ENCODE measurements at regions not wholly inside any gene's neighbourhood (a gene's known extent, or its start where the extent isn't known, plus 50 kb on each side); places are given as distances from the start of the nearest gene placed in this dataset.
A peak's percentile ranks its signal among the peaks of the same experiment; 100 is the strongest.

GRCh38 chr3:106728315-106729098 lies 648.7 kb upstream of the CCDC54 start:
- no peak for DNase-seq

GRCh38 chr3:106729481-106729880 lies 647.8 kb upstream of the CCDC54 start:
- no peak for DNase-seq

- DNase-seq = no peak
These were observed 646.0 kb upstream of the CCDC54 start for GRCh38 chr3:106731230-106731629.

GRCh38 chr3:106734712-106735111 lies 642.5 kb upstream of the CCDC54 start:
- DNase-seq = no peak

GRCh38 chr3:106737265-106737664 lies 640.0 kb upstream of the CCDC54 start:
- DNase-seq = no peak

GRCh38 chr3:106740116-106740515 lies 637.1 kb upstream of the CCDC54 start:
- DNase-seq = no peak

- peak; percentile 10 for DNase-seq
These were observed 631.7 kb upstream of the CCDC54 start for GRCh38 chr3:106745344-106746168.

GRCh38 chr3:106746286-106746685 lies 631.0 kb upstream of the CCDC54 start:
- DNase-seq = no peak

GRCh38 chr3:106748472-106749262 lies 628.6 kb upstream of the CCDC54 start:
- no peak for DNase-seq

- no peak for DNase-seq
These were observed 627.1 kb upstream of the CCDC54 start for GRCh38 chr3:106750092-106750491.

- no peak for DNase-seq
These were observed 621.9 kb upstream of the CCDC54 start for GRCh38 chr3:106755336-106755735.

- no peak for DNase-seq
These were observed 620.3 kb upstream of the CCDC54 start for GRCh38 chr3:106756901-106757300.

- DNase-seq = no peak
These were observed 618.8 kb upstream of the CCDC54 start for GRCh38 chr3:106758459-106758858.

- no peak for DNase-seq
These were observed 617.5 kb upstream of the CCDC54 start for GRCh38 chr3:106759731-106760130.

- no peak for DNase-seq
These were observed 611.9 kb upstream of the CCDC54 start for GRCh38 chr3:106765342-106765741.

- no peak for DNase-seq
These were observed 608.2 kb upstream of the CCDC54 start for GRCh38 chr3:106768941-106769480.

- no peak for DNase-seq
These were observed 603.4 kb upstream of the CCDC54 start for GRCh38 chr3:106773795-106774194.

GRCh38 chr3:106783231-106783630 lies 594.0 kb upstream of the CCDC54 start:
- no peak for DNase-seq

- DNase-seq = no peak
These were observed 588.0 kb upstream of the CCDC54 start for GRCh38 chr3:106789276-106789675.

- no peak for DNase-seq
These were observed 584.5 kb upstream of the CCDC54 start for GRCh38 chr3:106792716-106793115.

GRCh38 chr3:106794442-106794841 lies 582.8 kb upstream of the CCDC54 start:
- DNase-seq = no peak

- DNase-seq = no peak
These were observed 581.7 kb upstream of the CCDC54 start for GRCh38 chr3:106795553-106795952.

GRCh38 chr3:106797461-106797860 lies 579.8 kb upstream of the CCDC54 start:
- DNase-seq = no peak
